Erythroblast (primary cell): ENCODE measurements at regions not wholly inside any gene's neighbourhood (a gene's known extent, or its start where the extent isn't known, plus 50 kb on each side); places are given as distances from the start of the nearest gene placed in this dataset.

ENCODE experiments used
- GATA1 ChIP-seq: IDR thresholded peaks from 2 replicates; pipeline ENCODE4 v1.6.1; 2011; ENCODE audit warnings: low read depth, mild to moderate bottlenecking, control low read depth, low read length, moderate library complexity
- POLR2A ChIP-seq: IDR thresholded peaks from 2 replicates; pipeline ENCODE4 v1.6.1; 2011; ENCODE audit warnings: mild to moderate bottlenecking, low read length

- TF ChIP-seq POLR2A (no peak), GATA1 (no peak)
Measured at GRCh38 chr10:64486149-64486548, 964.9 kb downstream of the REEP3 start.
